MCF 10A (cell line): ENCODE measurements at regions not wholly inside any gene's neighbourhood (a gene's known extent, or its start where the extent isn't known, plus 50 kb on each side); places are given as distances from the start of the nearest gene placed in this dataset.

Experiments used
- BruUV-seq: library from RNA; stranded (reverse); fragments of 400-500 nt; replicated peaks from 2 replicates; lab custom pipeline; 2021; lab: Mats Ljungman, UMichigan
- CTCF ChIA-PET: fragments of 300-600 bp; sonication (Branson Sonifier 250); formaldehyde crosslinking; extraction: SDS; loops from one replicate; lab custom pipeline; 2021; ENCODE audit warnings: antibody characterized with exemption, inconsistent platforms; lab: Yijun Ruan, JAX
- POLR2A ChIA-PET: fragments of 300-600, 350-650 bp; sonication (Branson Sonifier 250); formaldehyde crosslinking; extraction: SDS; loops from one replicate; lab custom pipeline; 2020; ENCODE audit warnings: antibody characterized with exemption, inconsistent platforms; lab: Yijun Ruan, JAX
- DNase-seq: peaks from one replicate; pipeline ENCODE4 v3.0.0-alpha.2; 2018; ENCODE audit not compliant: unreplicated experiment
- H3K27ac Mint-ChIP-seq: one replicate; pipeline ENCODE4 v1.8.0; 2022; ENCODE audit warnings: mild to moderate bottlenecking, low read depth, mixed read lengths; ENCODE audit not compliant: unreplicated experiment
- H3K27me3 Mint-ChIP-seq: one replicate; pipeline ENCODE4 v1.8.0; 2022; ENCODE audit warnings: mixed read lengths; ENCODE audit not compliant: insufficient read depth, unreplicated experiment
- H3K36me3 Mint-ChIP-seq: one replicate; pipeline ENCODE4 v1.8.0; 2022; ENCODE audit warnings: mild to moderate bottlenecking, moderate library complexity, mixed read lengths; ENCODE audit not compliant: insufficient read depth, unreplicated experiment
- H3K4me1 Mint-ChIP-seq: one replicate; pipeline ENCODE4 v1.8.0; 2022; ENCODE audit warnings: mixed read lengths; ENCODE audit not compliant: insufficient read depth, unreplicated experiment
- H3K4me3 Mint-ChIP-seq: one replicate; pipeline ENCODE4 v1.8.0; 2022; ENCODE audit warnings: mild to moderate bottlenecking, moderate library complexity, mixed read lengths; ENCODE audit not compliant: unreplicated experiment
- H3K9me3 Mint-ChIP-seq: one replicate; pipeline ENCODE4 v1.8.0; 2022; ENCODE audit warnings: mixed read lengths; ENCODE audit not compliant: unreplicated experiment
- CTCF ChIP-seq: fragments of 200-600 bp; IDR thresholded peaks from one replicate; pipeline ENCODE4 v1.8.0; 2022; ENCODE audit warnings: antibody characterized with exemption, mild to moderate bottlenecking; ENCODE audit not compliant: unreplicated experiment
- intact Hi-C: fragments of 100-400 bp; cut with micrococcal nuclease; formaldehyde crosslinking; loops from 2 replicates; pipeline ENCODE4 v1.14.1; 2022

- H3K4me1 Mint-ChIP-seq, result no peaks in the 10 kb centered on the region
Measured at GRCh38 chr18:22513721-22514481, 96.2 kb upstream of the CTAGE1 start.

GRCh38 chr18:22514655-22515054 lies 96.9 kb upstream of the CTAGE1 start:
- H3K4me3 Mint-ChIP-seq, result no peak overlapping the region
- intact Hi-C loops, result no loop called here
- DNase-seq, result no peak
- ChIA-PET POLR2A (no interaction called here), CTCF (interaction anchor here (0.6 kb wide), 2 partner anchors 20 to 190 kb away, joined by 3 read pairs; no protein-coding TSS in a partner anchor)
- no peaks in the 10 kb centered on the region for H3K4me1 Mint-ChIP-seq
- H3K9me3 Mint-ChIP-seq, result peaks cover 4% of the 10 kb centered on the region
- TF ChIP-seq CTCF, result no peak
- no peaks in the 10 kb centered on the region for H3K36me3 Mint-ChIP-seq
- H3K27ac Mint-ChIP-seq, result no peak overlapping the region
- no peaks in the 10 kb centered on the region for H3K27me3 Mint-ChIP-seq
- BruUV-seq, result no TSS peak

More at GRCh38 chr18:22513721-22514481, 96.2 kb upstream of the CTAGE1 start:
- ChIA-PET POLR2A (no interaction called here), CTCF (interaction anchor here (0.6 kb wide), 1 partner anchor 20 kb away, joined by 3 read pairs; no protein-coding TSS in a partner anchor)
- BruUV-seq, result no TSS peak
- intact Hi-C loops, result no loop called here
- Mint-ChIP-seq H3K9me3 (peaks cover 5% of the 10 kb centered on the region), H3K27me3 (no peaks in the 10 kb centered on the region), H3K36me3 (no peaks in the 10 kb centered on the region), H3K4me3 (no peak overlapping the region), H3K27ac (no peak overlapping the region)
- no peak for DNase-seq
- TF ChIP-seq CTCF, result no peak

GRCh38 chr18:22515250-22515649 lies 97.5 kb upstream of the CTAGE1 start:
- no peak overlapping the region for H3K4me3 Mint-ChIP-seq
- no peak for TF ChIP-seq CTCF
- H3K27ac Mint-ChIP-seq, result no peak overlapping the region
- POLR2A ChIA-PET, result no interaction called here
- no TSS peak for BruUV-seq
- no peak for DNase-seq
- H3K36me3 Mint-ChIP-seq, result no peaks in the 10 kb centered on the region
- CTCF ChIA-PET, result interaction anchor here (0.6 kb wide), 1 partner anchor 190 kb away, joined by 3 read pairs; no protein-coding TSS in a partner anchor
- intact Hi-C loops, result no loop called here
- H3K4me1 Mint-ChIP-seq, result no peaks in the 10 kb centered on the region
- no peaks in the 10 kb centered on the region for H3K9me3 Mint-ChIP-seq
- no peaks in the 10 kb centered on the region for H3K27me3 Mint-ChIP-seq

- Mint-ChIP-seq H3K4me1 (no peaks in the 10 kb centered on the region), H3K36me3 (no peaks in the 10 kb centered on the region), H3K9me3 (no peaks in the 10 kb centered on the region), H3K4me3 (no peak overlapping the region), H3K27me3 (no peaks in the 10 kb centered on the region), H3K27ac (no peak overlapping the region)
- TF ChIP-seq CTCF, result no peak
- no TSS peak for BruUV-seq
- ChIA-PET POLR2A (no interaction called here), CTCF (interaction anchor here (0.7 kb wide), 1 partner anchor 301 kb away, joined by 3 read pairs; no protein-coding TSS in a partner anchor)
- intact Hi-C loops, result no loop called here
- DNase-seq, result no peak
Measured at GRCh38 chr18:22517356-22517755, 99.6 kb upstream of the CTAGE1 start.
